Brain microvascular endothelial cell (primary cell): ENCODE measurements at regions not wholly inside any gene's neighbourhood (a gene's known extent, or its start where the extent isn't known, plus 50 kb on each side); places are given as distances from the start of the nearest gene placed in this dataset.

Experiments
- DNase-seq: peaks from one replicate; pipeline ENCODE4 v3.0.0-alpha.2; 2020
- H3K27ac ChIP-seq: fragments of 250-450 bp; sonication (Bioruptor Pico); 2 replicates; pipeline ENCODE4 v1.5.1; 2020; ENCODE audit warnings: mild to moderate bottlenecking, moderate library complexity
- H3K27me3 ChIP-seq: fragments of 250-450 bp; sonication (Bioruptor Pico); replicated peaks from 2 replicates; pipeline ENCODE4 v1.5.1; 2020; ENCODE audit warnings: mild to moderate bottlenecking
- H3K36me3 ChIP-seq: fragments of 250-450 bp; sonication (Bioruptor Pico); replicated peaks from 2 replicates; pipeline ENCODE4 v1.5.1; 2020; ENCODE audit warnings: mild to moderate bottlenecking
- H3K4me3 ChIP-seq: 2 replicates; pipeline ENCODE4 v1.5.1; 2011; ENCODE audit warnings: low read depth, mild to moderate bottlenecking, control low read depth, low read length, moderate library complexity
- CTCF ChIP-seq: IDR thresholded peaks from 2 replicates; pipeline ENCODE4 v1.5.1; 2011; ENCODE audit warnings: low read depth, mild to moderate bottlenecking, moderate library complexity, low read length, control low read depth, inconsistent platforms; ENCODE audit errors: missing control alignments
- in situ Hi-C: cut with HindIII; loops from 2 replicates; pipeline ENCODE4 v1.10.0; 2017; ENCODE audit warnings: low sequenced_read_pairs, low pct_ligation_motif_present

- no peaks in the 10 kb centered on the region for H3K36me3 ChIP-seq
- H3K4me3 ChIP-seq, result no peak overlapping the region
- DNase-seq, result no peak
- no peak overlapping the region for H3K27ac ChIP-seq
- in situ Hi-C loops, result no loop called here
- TF ChIP-seq CTCF, result no peak
- no peaks in the 10 kb centered on the region for H3K27me3 ChIP-seq
Observed at GRCh38 chr10:130507461-130507860, 371.3 kb downstream of the GLRX3 start.

- H3K36me3 ChIP-seq, result no peaks in the 10 kb centered on the region
- no peak for DNase-seq
- TF ChIP-seq CTCF, result no peak
- in situ Hi-C loops, result no loop called here
- no peak overlapping the region for H3K4me3 ChIP-seq
- no peaks in the 10 kb centered on the region for H3K27me3 ChIP-seq
- no peak overlapping the region for H3K27ac ChIP-seq
Observed at GRCh38 chr10:130509881-130510689, 373.9 kb downstream of the GLRX3 start.

- no peak overlapping the region for H3K27ac ChIP-seq
- TF ChIP-seq CTCF, result no peak
- in situ Hi-C loops, result no loop called here
- H3K27me3 ChIP-seq, result no peaks in the 10 kb centered on the region
- no peaks in the 10 kb centered on the region for H3K36me3 ChIP-seq
- no peak overlapping the region for H3K4me3 ChIP-seq
- DNase-seq, result no peak
Observed at GRCh38 chr10:130510755-130511154, 374.6 kb downstream of the GLRX3 start.

GRCh38 chr10:130511766-130512165, 375.6 kb downstream of the GLRX3 start:
- no peak for DNase-seq
- H3K27ac ChIP-seq, result no peak overlapping the region
- in situ Hi-C loops, result no loop called here
- H3K27me3 ChIP-seq, result no peaks in the 10 kb centered on the region
- no peaks in the 10 kb centered on the region for H3K36me3 ChIP-seq
- TF ChIP-seq CTCF, result no peak
- H3K4me3 ChIP-seq, result no peak overlapping the region

- no peak for DNase-seq
- no peaks in the 10 kb centered on the region for H3K27me3 ChIP-seq
- H3K36me3 ChIP-seq, result no peaks in the 10 kb centered on the region
- in situ Hi-C loops, result no loop called here
- no peak overlapping the region for H3K27ac ChIP-seq
- TF ChIP-seq CTCF, result no peak
- no peak overlapping the region for H3K4me3 ChIP-seq
Observed at GRCh38 chr10:130512936-130513335, 376.7 kb downstream of the GLRX3 start.
